ENCODE measurements at regions not wholly inside any gene's neighbourhood (a gene's known extent, or its start where the extent isn't known, plus 50 kb on each side); places are given as distances from the start of the nearest gene placed in this dataset.

DNA sequence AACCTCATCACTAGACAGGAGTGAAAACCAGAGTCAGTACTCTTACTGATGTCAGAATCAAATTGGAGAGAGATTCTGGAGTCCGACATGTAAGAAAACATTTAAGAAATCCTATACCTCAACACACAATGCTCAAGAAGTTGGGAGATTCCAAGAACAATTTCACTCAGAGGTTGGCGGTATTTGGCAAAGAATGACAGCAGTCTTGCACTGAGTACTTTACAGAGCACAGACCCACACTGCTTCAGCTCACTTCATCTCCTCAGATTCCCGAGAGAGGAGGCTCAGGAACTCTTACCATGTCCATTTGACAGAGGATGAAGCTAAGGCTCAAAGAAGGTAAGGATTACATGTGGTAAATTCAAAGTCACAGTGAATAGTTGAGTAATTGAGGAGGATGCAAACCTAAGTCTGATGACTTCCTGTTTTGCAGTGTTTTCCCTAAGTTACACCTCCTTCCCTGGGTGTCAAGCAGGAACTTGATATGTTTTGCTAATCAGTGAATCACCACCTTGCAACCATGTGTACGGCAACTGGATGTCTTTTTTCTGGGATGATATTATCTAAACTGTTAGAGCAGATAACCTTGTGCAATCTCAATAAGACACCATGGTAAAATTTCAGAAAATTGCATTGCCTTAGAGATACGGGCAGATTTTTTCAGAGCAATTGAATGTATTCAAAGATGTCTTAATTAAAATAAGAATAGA, 61.3 kb upstream of the MME start:
- no peak overlapping the region for H3K27ac ChIP-seq
- H3K36me3 ChIP-seq (ENCODE audit: control insufficient read depth, insufficient read depth, low read length), result no peaks in the 10 kb centered on the region
- TF ChIP-seq, protein P1, sequence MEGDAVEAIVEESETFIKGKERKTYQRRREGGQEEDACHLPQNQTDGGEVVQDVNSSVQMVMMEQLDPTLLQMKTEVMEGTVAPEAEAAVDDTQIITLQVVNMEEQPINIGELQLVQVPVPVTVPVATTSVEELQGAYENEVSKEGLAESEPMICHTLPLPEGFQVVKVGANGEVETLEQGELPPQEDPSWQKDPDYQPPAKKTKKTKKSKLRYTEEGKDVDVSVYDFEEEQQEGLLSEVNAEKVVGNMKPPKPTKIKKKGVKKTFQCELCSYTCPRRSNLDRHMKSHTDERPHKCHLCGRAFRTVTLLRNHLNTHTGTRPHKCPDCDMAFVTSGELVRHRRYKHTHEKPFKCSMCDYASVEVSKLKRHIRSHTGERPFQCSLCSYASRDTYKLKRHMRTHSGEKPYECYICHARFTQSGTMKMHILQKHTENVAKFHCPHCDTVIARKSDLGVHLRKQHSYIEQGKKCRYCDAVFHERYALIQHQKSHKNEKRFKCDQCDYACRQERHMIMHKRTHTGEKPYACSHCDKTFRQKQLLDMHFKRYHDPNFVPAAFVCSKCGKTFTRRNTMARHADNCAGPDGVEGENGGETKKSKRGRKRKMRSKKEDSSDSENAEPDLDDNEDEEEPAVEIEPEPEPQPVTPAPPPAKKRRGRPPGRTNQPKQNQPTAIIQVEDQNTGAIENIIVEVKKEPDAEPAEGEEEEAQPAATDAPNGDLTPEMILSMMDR (IDR thresholded peaks at IDR 0.05), result no peak
- H2AFZ ChIP-seq, result peak overlapping the region; percentile 76
- H3K9me3 ChIP-seq (ENCODE audit: control insufficient read depth, low read length), result no peaks in the 10 kb centered on the region
- H3K4me1 ChIP-seq, result peaks cover 12% of the 10 kb centered on the region
- H3K27me3 ChIP-seq (ENCODE audit: control insufficient read depth, insufficient read depth, low read length), result no peaks in the 10 kb centered on the region
- no peak overlapping the region for H3K9ac ChIP-seq
- H3K79me2 ChIP-seq, result no peaks in the 10 kb centered on the region
- H3K4me2 ChIP-seq (ENCODE audit: low read length), result no peak overlapping the region
- no peak overlapping the region for H3K4me3 ChIP-seq (ENCODE audit: low read depth, low read length)

DNA sequence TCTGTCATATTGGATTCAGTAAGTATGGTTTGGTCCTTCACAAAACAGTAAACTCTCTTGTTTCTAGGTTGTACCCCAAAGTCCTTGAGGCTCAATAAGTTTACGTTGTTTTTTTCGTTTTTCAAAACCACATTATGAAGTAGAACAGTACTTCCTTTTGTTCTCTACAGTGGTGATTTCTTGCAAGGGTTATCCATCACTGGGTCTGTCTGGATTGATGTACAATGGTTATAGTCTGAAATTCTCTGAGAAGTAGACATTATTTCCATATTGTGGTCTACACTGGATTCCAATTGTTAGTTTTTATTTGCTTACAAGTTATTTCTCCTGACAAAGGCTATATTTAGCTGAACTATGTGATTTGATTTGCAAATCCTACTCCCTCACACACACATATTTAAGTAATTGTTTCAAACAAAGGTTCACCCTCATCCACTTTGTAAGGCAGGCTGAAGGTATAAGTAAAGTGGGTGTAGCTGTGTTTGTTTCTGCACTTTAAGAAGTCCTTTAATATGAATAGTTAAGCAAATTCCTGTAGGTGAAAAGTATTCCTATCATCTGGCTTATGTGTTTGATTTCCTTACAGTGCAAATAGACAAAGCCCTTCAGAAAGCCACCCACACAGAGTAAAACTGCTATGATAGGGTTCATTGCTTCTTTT, 64.2 kb upstream of the MME start:
- Histone ChIP-seq H3K27ac (no peak overlapping the region), H3K36me3 (ENCODE audit: control insufficient read depth, insufficient read depth, low read length) (no peaks in the 10 kb centered on the region), H3K4me1 (peaks cover 12% of the 10 kb centered on the region), H3K4me2 (ENCODE audit: low read length) (no peak overlapping the region), H2AFZ (peak overlapping the region; percentile 1), H3K9ac (no peak overlapping the region), H3K4me3 (ENCODE audit: low read depth, low read length) (no peak overlapping the region), H3K9me3 (ENCODE audit: control insufficient read depth, low read length) (no peaks in the 10 kb centered on the region), H3K27me3 (ENCODE audit: control insufficient read depth, insufficient read depth, low read length) (no peaks in the 10 kb centered on the region), H3K79me2 (no peaks in the 10 kb centered on the region)
- TF ChIP-seq, protein P1 (IDR thresholded peaks at IDR 0.05), result no peak

DNA sequence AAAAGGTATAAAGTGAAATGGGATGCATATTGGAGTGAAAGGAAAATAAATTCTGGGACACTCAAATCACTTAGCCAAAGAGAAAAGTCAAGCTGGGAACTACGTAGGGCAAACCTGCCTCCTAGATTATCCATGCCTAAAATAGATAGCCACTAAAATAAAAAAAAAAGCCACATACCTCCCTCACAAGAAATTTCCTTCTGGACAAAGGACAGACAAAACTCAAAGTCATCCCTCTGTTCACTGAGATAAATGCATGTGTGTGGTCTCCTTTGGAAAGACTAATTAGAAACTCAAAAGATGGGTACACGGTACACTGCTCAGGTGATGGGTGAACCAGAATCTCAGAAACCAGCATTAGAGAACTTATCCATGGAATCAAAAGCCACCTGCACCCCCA, 65.2 kb upstream of the MME start:
- Histone ChIP-seq H2AFZ (no peak overlapping the region), H3K79me2 (no peaks in the 10 kb centered on the region), H3K36me3 (ENCODE audit: control insufficient read depth, insufficient read depth, low read length) (no peaks in the 10 kb centered on the region), H3K27ac (no peak overlapping the region), H3K4me1 (peaks cover 12% of the 10 kb centered on the region), H3K27me3 (ENCODE audit: control insufficient read depth, insufficient read depth, low read length) (no peaks in the 10 kb centered on the region), H3K9me3 (ENCODE audit: control insufficient read depth, low read length) (no peaks in the 10 kb centered on the region), H3K4me3 (ENCODE audit: low read depth, low read length) (no peak overlapping the region), H3K4me2 (ENCODE audit: low read length) (no peak overlapping the region), H3K9ac (no peak overlapping the region)
- TF ChIP-seq, protein P1 (IDR thresholded peaks at IDR 0.05), result no peak

DNA sequence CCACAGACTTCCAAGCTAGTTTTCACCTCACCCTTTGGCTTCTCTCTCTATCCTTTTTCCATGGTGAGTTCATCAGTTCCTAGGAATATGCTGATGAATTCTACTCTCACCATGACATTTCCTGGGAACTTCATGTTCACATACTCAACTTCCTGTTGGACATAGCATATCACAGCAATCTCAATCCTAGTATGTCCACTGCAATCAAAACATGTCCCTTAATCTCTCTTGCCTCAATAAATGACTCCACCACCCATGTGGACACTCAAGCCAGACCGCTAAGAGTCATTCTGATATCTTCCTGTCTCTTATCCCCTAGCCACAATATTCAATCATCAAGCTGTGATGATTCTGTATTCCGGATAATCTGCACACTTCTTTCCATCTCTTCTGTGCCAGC, 66.7 kb upstream of the MME start:
- Histone ChIP-seq H3K79me2 (no peaks in the 10 kb centered on the region), H3K4me2 (ENCODE audit: low read length) (no peak overlapping the region), H3K27ac (no peak overlapping the region), H3K4me3 (ENCODE audit: low read depth, low read length) (no peak overlapping the region), H3K9ac (no peak overlapping the region), H3K27me3 (ENCODE audit: control insufficient read depth, insufficient read depth, low read length) (no peaks in the 10 kb centered on the region), H3K9me3 (ENCODE audit: control insufficient read depth, low read length) (no peaks in the 10 kb centered on the region), H3K4me1 (peaks cover under 1% of the 10 kb centered on the region), H2AFZ (no peak overlapping the region), H3K36me3 (ENCODE audit: control insufficient read depth, insufficient read depth, low read length) (no peaks in the 10 kb centered on the region)
- TF ChIP-seq, protein P1 (IDR thresholded peaks at IDR 0.05), result no peak

Measured in parathyroid adenoma (tissue), 2 donors.